ENCODE measurements at regions not wholly inside any gene's neighbourhood (a gene's known extent, or its start where the extent isn't known, plus 50 kb on each side); places are given as distances from the start of the nearest gene placed in this dataset.

- TF ChIP-seq NCOA1 (IDR thresholded peaks at IDR 0.05; ENCODE audit: low read depth) (no peak), NFE2 (IDR thresholded peaks at IDR 0.05; ENCODE audit: low read depth) (no peak), PRPF4 (IDR thresholded peaks at IDR 0.05; ENCODE audit: insufficient read depth, low read depth, low read length, poor library complexity, severe bottlenecking) (no peak), SIRT6 (IDR thresholded peaks at IDR 0.05; ENCODE audit: low read depth, low read length) (no peak), YY1 (IDR thresholded peaks at IDR 0.05; ENCODE audit: borderline replicate concordance in 1 of 3, control insufficient read depth in 1 of 3, extremely low read depth in 1 of 3, insufficient read depth in 3 of 3, insufficient read length in 1 of 3, insufficient replicate concordance in 2 of 3, low read depth in 1 of 3, low read length in 2 of 3) (no peak)
Observed at GRCh38 chr15:97141871-97142270, 811.4 kb downstream of the NR2F2 start (continued).

- no peak for FAIRE-seq
- TF ChIP-seq MBD1 (CRISPR knock-in tag; IDR thresholded peaks at IDR 0.05), result no peak
- no peak for TF ChIP-seq TBL1XR1 (IDR thresholded peaks at IDR 0.05; ENCODE audit: low read length in 2 of 2)
- no peak for TF ChIP-seq SETDB1 (IDR thresholded peaks at IDR 0.05; ENCODE audit: low read length)
- no peak for TF ChIP-seq ZBTB49 (CRISPR knock-in tag; IDR thresholded peaks at IDR 0.05; ENCODE audit: borderline replicate concordance)
- TF ChIP-seq SFPQ (IDR thresholded peaks at IDR 0.05; ENCODE audit: low read depth, low read length), result no peak
- TF ChIP-seq ZNF12 (CRISPR knock-in tag; IDR thresholded peaks at IDR 0.05), result no peak
- no peak for TF ChIP-seq NR3C1 (CRISPR knock-in tag; IDR thresholded peaks at IDR 0.05)
Observed at GRCh38 chr15:97143592-97144376, 813.3 kb downstream of the NR2F2 start.

More at GRCh38 chr15:97143592-97144376, 813.3 kb downstream of the NR2F2 start:
- ATAC-seq, result no peak
- Histone ChIP-seq H3K9ac (ENCODE audit: insufficient read depth in 1 of 2, low read depth in 2 of 2, low read length in 2 of 2) (no peak overlapping the region), H3K9me3 (replicated peaks; ENCODE audit: control insufficient read depth, insufficient read depth, low read depth, low read length) (no peaks in the 10 kb centered on the region), H3K27me3 (ENCODE audit: control insufficient read depth in 2 of 2, insufficient read depth in 2 of 2, low read length in 2 of 2) (no peaks in the 10 kb centered on the region), H4K20me1 (replicated peaks; ENCODE audit: control insufficient read depth, insufficient read depth, low read length) (no peaks in the 10 kb centered on the region), H3K36me3 (ENCODE audit: control insufficient read depth, insufficient read depth, low read length) (no peaks in the 10 kb centered on the region), H3K4me1 (replicated peaks in 1 of 2; ENCODE audit: control insufficient read depth in 2 of 2, insufficient read depth in 2 of 2, low read length in 2 of 2) (no peaks in the 10 kb centered on the region), H3K79me2 (ENCODE audit: control insufficient read depth, insufficient read depth, low read length) (no peaks in the 10 kb centered on the region), H3K27ac (ENCODE audit: extremely low read depth, low read depth, low read length) (no peak overlapping the region), H2AFZ (ENCODE audit: low read depth, low read length) (no peak overlapping the region), H3K9me1 (ENCODE audit: control insufficient read depth, insufficient read depth, low read length) (no peaks in the 10 kb centered on the region), H3K4me3 (no peak overlapping the region), H3K4me2 (ENCODE audit: insufficient read depth, low read length) (no peak overlapping the region)
- intact Hi-C loops (cut with micrococcal nuclease), result no loop called here
- BruUV-seq (replicated peaks), result no TSS peak
- CTCF ChIA-PET (ENCODE audit: low intra/inter-chr PET ratio), result no interaction called here
- POLR2A ChIA-PET, result no interaction called here
- in situ Hi-C loops (cut with MboI), result no loop called here
- 1% methylated on average over 6 of the region's 6 CpGs for WGBS (ENCODE audit: insufficient coverage, low coverage, missing lambda C conversion rate)
- no peak for DNase-seq (ENCODE audit: extremely low read depth in 1 of 4, low spot score in 3 of 4)

Measured in K562 (cell line).